NCI-H446 treated with DMSO at 0.1 percent for 48 hours (cell line): ENCODE measurements at regions not wholly inside any gene's neighbourhood (a gene's known extent, or its start where the extent isn't known, plus 50 kb on each side); places are given as distances from the start of the nearest gene placed in this dataset.

Source experiments
- DNase-seq: peaks from one replicate; lab custom pipeline; 2025; lab: John Stamatoyannopoulos, UW

DNA sequence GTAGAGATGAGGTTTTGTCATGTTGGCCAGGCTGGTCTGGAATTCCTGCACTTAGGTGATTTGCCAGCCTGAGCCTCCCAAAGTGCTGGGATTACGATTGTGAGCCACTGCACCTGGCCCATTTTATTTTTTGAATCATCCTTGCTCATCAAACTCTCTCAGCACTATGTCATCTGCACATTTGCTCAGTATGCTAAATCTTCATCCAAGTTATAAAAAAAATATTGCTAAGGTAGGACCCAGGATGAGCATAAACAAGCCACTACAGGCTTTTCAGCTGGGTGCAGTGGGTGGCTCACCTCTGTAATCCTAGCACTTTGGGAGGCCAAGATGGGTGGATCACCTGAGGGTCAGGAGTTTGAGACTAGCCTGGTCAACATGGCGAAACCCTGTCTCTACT, 510.1 kb upstream of the LARGE1 start:
- DNase-seq: no peak

DNA sequence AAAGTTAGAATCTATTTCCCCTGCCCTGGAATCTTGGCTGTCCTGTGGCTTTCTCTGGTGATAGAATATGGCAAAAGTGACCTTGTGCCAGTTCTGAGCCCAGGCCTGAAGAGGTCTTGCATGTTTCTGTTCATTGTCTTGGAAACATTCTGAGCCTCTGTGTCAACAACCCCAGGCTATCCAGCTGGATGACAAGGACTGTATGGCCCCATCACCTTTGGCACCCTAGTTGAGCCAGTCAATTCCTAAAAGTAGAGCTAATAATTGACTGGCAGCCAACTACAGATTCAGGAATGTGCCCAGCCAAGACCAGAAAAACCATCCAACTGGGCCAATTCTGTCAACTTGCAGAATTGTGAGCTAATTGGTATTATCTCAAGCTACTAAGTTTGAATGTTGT, 514.1 kb upstream of the LARGE1 start:
- DNase-seq: no peak

DNA sequence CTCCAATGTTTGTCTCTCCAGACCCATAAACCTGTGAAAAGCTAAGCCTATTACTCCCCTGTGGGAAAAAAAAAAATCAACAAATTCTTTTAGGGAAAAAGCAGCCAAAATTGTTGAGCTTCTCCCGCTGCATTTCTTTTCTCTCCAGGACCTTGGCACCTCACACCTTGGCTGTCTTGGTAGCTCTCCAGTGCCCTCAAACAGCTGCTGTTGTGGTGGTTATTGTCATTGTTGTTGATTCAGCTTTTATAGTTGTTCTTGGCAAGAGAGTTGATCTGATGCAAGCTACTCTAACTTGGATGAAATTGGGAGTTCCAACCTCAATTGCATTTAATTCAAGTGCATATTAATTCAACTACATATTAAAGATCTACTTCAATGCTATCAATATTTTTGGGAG, 516.9 kb upstream of the LARGE1 start:
- no peak for DNase-seq

DNA sequence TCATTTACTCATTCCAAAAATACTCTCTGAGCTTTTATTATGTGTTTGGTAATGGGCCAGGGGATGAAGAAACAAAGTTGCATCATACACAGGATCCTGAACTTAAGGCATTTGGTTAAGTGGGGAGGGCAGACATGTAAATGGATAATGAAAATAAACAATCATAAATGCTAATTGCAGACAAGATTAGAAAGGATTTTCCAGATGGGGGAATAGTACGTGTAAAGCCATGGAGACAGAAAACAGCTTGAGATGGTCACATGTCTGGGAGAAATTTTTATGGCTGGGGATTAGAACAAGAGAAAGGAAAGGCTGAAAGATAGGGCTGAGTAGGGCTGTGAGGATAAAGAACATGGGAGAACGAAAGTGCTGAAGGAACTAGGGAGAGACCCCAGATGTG, 534.3 kb upstream of the LARGE1 start:
- no peak for DNase-seq

DNA sequence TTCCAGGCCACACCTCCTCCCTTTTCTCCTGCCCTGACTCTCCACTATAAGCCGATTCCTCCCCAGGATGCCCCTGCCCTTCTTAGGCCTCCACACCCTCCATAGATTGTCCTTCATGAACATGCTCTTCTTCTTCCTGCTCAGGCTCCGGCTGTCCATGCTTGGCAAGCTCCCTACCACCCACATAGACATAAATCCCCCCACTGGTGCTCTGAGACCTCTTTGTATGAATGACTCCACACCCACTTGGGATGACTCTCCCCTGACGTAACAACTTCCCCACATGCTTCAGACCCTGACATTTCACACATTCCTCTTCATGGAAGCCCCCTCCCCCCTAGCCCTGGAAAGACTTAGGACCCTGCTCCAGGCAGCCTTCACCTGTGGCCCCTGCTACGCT, 542.5 kb upstream of the LARGE1 start:
- DNase-seq: no peak

DNA sequence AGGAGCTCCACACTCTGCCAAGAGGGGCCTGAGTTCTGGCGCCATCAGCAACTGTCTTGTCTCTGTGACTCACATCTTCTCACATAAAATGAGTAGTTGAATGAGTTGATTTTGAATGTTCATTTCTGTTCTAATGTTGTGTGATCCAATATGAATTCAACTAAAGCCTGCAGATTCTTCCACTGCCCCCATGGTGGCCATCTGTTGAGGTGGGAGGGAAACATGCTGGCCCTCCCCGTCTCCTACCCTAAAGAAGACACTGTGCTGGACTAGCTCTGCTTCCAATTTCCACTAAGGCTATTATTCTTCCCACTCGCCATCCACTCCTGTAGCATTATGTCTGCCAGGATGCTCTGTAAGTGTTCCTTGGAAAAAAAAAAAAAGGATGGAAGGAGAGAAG, 555.6 kb upstream of the LARGE1 start:
- DNase-seq: no peak

DNA sequence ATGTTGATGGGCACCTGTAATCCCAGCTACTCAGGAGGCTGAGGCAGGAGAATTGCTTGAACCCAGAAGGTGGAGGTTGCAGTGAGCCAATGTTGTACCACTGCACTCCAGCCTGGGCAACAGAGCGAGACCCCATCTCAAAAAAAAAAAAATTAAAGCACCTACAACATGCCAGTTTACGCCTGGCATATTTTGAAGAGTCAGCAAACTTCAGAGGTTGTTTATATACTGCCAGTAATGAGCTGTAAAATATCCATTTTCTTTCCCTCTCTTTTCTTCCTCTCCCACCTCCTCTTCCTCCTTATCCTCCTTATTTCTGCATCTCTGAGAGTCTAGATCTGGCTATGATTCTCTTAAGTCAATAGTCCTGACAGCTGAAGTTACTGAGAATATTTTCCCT, 556.5 kb upstream of the LARGE1 start:
- no peak for DNase-seq

DNA sequence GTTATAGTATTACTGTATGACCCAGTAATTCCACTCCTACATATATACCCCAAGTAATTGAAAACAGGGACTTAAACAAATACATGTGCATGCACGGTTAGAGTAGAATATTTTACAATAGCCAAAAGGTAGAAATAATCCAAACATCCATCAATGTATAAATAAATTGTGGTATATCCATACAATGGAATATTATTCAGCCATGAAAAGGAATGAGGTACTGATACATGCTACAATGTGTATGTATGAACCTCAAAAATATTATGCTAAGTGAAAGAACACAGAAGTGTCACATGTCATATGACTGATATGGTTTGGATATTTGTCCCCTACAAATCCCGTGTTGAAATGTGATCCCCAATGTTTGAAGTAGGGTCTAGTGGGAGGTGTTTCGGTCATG, 560.8 kb upstream of the LARGE1 start:
- no peak for DNase-seq

DNA sequence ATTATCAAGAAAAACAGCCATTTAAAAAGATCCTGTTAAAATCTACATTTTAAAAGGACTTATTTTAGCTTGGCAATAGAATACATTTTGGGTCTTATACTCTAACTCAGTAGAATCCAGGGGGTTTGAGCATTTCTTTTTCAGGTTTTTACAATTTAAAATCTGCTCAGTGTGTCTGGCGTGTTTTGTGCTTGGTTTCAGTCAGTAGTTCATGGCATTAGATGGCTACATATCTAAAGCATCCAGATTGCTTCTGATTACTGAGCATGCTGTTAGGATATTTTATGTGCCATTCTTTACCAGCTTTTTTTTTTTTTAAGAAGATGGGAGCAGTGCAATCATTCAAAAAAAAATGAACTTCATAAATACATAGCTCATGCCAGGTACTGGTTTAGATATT, 566.1 kb upstream of the LARGE1 start:
- no peak for DNase-seq

DNA sequence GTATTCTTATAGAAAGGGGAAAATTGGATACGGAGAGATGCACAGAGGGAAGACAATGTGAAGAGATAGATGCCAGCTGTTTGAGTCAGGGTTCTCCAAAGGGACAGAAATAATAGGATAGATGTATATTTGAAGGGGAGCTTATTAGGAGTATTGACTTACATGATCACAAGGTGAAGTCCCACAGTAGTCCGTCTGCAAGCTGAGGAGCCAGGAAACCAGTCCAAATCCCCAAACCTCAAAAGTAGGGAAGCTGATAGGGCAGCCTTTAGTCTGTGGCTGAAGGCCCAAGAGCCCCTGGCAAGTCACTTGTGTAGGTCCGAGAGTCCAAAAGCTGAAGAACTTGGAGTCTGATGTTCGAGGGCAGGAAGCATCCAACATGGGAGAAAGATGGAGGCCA, 569.6 kb upstream of the LARGE1 start:
- no peak for DNase-seq

DNA sequence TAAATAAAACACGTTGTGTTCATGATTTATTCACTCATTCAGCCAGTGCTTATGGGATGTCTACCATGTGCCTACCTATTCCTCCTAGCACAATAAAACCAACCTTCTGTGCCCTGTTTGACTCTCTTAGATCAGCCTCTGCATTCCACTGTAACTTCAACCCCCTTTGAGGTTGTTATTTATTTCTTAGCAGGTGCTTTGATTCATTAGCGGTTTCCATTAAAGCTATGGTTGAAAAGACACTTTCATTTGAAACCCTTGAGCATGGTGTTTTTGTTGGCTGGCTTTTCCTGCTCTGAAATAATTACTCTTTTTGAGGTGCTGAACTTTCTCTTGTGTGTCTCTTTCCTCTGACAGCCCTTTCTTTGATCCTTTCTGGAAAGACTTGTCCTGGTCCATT, 570.6 kb upstream of the LARGE1 start:
- no peak for DNase-seq

DNA sequence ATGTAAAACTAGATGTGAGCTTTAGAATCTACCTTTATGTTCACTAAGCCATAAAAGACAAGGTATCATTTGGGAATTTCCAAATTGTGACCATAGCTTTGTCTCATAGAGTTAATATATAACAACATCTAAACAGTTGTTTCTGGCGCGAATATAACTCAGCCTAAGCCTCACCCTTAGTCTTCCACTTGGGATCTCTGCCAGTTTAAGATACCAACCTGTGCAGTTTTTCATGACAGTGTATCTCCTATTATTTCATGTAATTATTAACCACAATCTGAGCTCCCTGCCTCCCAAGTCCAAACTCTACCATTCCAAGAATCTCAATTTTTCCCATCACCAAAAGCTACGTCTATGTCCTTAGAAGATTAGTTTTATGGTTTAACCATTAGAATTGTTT, 572.5 kb upstream of the ISX start:
- DNase-seq: no peak

DNA sequence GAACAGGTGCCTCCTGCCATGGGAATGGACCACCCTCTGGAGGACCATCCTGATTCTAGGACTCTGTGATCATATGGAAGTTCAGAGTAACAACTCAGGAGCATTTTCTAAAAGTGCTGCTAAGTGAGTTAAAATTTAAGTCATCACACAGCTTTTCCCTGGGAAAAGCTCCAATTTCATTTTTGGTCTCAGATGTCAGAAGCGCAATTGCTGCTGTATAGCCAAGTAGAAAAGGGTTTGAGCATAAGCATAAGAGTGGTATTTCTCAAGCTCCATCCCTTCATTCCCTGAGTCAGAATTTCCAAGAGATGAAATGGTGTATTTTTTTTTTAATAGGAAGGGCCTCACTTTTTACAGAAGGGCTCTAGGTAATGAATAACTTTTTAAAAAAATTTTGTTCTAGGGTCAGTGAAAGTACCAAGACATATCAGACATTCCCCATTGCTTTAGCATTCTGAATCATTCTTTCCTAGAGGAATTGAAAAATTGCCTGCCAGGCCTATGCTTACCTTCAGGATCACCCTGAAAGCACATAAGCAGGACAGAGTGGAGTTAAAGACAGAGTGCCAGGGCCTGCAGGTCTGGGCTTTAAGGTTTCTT, 564.5 kb upstream of the ISX start:
- no peak for DNase-seq

DNA sequence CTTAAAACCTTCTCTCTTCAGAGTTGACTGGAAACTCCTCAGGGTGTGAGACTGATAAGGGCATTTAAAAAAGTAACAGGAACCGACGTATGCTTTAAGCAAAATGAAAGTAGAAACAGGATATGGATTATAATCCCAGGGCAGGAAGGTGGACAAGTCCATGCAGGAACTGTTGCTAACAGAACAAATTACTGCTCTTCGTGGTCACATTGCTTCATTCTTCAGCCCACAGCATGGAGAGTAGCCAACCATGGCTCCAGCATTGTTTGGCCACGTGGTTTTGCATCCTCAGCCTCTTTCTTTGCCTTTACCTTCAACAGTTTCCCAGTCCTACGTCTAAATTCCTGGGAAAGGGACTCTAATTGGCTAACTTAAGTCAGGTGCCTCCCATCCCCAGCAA, 563.1 kb upstream of the ISX start:
- no peak for DNase-seq

DNA sequence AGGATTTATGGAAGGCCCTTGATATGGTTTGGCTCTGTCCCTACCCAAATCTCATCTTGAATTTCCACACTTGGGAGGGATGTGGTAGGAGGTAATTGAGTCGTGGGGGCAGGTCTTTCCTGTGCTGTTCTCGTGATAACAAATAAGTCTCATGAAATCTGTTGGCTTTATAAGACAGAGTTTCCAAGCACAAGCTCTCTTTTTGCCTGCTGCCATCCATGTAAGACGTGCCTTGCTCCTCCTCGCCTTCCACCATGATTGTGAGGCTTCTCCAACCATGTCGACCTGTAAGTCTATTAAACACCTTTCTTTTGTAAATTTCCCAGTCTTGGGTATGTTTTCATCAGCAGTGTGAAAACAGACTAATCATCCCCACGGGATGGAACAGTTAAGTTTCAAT, 557.2 kb upstream of the ISX start:
- DNase-seq: no peak

DNA sequence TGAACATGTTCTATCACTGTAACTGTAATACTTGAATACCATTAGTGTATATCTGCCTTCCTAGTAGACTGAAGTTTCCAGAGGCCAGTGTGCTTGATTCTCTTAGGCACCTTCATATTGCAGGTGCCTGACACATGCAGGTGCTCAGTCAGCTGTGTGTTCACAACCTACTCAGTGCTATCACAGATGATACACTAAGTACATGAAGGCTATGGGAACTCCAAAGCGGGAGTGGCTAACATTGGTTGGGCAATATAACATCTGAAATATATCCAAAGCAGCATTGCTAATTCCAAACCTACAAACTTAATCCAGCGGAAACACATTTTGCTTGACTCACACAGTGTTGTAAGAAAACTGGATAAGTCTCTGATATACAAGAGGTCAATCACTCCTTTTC, 539.3 kb upstream of the ISX start:
- DNase-seq: no peak

DNA sequence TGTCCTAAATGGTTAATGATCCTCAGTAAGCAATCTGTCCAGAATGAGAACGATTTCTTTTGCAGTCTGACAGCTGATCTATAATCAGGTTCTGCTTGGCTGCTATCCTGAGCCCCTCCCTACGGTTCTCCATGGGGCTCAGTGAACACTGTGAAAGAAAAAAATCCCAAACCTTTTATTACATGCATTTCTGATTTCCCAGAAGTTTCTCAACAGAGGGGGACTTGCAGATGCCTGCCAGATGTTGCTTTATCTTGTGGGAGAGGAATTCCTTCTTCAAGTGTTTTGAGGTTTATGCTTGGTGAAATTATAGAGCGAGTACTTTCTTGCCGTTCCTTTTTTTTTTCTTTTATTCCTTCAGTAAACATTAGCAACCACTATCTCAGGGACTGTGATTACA, 531.9 kb upstream of the ISX start:
- DNase-seq: no peak

DNA sequence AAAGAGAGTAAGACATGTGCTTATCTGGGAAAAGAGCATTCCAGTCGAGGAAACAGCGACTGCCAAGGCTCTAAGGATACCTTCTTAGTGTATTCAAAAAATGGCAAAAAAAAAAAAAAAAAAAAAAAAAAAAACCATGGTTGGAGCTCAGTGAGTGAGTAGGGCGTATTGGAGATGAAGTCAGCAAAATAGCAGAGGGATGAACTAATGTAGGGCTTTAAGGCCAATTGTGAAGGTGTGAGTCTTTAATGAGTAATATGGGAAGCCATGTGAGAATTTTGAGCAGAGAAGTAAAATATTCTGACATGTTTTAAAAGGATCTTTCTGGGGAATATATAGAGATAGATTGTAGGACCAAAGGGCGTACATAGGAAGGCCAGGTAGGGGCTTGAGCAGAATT, 498.6 kb upstream of the ISX start:
- no peak for DNase-seq

DNA sequence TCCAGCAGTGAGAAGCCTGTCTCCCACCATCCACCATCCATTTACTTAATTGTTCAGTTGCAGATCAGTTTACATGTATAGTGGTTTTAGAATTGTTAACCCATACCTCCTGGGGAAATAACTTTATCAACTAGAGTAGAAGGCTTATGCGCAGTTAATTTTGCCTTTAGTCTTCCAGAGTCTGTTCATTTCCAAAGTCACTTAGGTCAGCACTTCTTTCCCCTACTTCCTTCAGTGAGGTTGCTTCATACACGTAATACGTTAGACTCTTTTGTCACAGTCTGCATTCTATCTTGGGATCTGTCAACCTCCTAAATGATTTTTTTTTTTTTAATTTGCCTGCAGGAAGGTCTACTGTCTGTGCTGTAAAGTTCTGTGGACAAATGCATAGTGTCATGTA, 495.6 kb upstream of the ISX start:
- no peak for DNase-seq

DNA sequence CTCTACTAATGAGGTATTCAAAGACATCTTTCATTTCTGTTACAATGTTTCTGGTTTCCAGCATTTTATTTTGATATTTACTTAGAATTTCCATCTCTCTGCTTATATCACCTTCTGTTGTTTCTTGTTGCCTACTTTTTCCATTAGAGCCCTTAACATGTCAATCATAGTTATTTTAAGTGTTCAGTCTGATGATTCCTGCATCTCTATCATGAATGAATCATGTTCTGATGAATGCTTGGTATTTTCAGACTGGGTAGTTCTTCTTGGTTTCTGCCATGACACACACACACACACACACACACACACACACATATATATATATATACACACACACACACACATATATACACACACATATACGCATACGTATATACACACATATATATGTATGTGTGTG, 486.4 kb upstream of the ISX start:
- no peak for DNase-seq

DNA sequence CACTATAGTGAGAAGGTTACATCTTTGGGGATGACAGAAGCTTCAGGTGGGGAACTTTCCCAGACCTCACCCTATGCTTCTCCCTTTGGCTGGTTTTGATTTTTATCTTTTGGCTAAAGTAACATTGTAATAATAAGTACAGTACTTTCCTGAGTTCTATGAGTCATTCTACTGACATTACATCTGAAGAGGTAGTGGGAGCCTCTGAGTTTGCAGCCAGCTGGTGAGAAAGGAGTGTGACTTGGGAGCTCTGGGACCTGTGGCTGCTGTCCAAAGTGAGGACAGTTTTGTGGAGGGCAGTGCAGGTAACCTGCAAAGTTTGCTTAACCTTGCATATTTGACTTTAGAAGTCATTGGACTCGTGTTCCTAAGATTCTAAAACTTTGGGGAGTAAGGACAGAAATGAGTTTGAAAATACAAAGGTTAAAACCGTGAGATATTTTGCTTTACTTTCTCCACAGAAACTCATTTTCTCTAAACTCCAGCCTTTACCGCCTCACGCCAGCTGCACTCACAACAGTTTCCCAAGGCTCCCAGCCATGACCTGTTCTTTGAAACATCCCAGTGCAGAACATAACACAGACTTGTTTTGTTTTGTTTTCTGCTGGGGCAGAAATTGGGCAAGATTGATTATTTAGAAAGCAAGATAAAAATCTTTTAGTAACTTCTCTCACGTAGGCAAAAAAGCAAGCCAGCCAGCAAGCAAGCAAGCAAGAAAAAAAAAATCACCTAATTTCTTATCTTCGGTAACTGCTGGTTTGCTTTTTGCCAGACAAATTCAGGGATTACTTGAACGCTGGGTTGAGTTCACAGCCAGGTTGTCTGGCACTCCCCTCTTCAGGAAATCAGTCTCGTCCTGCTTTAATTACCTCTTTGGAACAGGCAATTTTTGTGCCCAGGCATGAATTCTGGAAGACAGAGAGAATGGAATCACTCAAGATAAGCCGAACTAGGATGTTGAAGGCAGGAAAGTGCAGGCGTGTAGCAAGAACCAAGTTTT, 478.3 kb upstream of the ISX start:
- DNase-seq: no peak

DNA sequence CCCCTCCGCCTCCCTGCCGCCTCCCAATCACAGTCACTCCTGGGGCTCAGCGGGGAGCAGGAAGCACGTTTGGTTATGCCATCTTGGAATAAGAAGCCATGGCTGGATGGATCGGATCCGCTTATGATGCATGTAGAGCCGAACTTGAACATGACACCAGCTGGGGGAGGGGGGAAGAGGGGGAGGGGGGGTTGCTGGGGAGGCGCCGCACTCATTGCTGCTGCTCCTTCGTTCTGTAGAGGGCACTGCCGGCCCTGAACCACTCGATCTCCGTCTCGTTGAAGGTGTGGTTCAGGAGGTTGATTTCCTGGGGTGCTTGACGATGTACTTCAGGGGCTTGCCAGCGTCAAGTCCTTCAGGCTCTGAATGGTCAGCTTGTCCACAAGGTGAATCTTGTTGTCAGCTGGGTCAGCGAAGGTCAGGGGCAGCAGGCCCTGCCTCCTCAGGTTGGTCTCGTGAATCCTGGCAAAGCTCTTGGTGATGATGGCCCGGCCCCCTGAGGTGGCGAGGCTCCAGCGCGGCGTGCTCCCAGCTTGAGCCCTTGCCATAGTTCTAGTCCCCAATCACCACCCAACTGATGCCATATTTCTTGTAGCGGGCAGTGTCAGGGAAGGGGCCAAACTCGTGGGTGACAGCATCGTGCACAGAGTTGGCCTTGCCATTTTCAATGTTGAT, 476.9 kb upstream of the ISX start:
- no peak for DNase-seq

DNA sequence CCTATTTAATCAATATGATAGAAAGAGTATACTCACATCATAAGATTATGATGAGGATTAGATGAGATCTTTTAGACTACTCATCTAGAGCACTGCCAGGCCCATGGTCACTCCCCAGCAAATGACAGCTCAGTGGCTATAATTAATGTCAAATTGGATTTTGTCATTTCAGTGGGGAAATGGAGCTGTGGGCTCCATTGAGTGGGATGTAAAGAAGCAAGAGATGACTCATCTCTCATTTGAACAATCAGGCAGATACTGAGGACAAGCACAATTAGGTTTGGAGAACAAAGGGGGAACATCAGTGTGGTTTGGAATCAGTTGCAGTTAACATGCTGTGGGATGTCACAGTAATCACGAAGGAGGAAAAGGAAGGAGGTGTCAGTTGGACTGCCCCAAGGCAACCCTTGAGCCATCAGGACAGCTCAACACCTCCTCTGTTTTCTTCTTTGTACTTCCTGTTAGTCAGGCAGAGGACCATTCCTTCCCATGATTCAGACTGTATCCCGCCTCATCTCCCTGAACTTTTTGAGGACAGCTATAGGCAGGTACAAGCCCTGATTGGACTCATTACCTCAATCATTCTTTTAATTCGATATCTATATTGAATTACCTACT, 473.7 kb upstream of the ISX start:
- DNase-seq: no peak
